Stimulated activated memory B cell treated with anti-CD40 and anti-IgM and Interleukin-4, amounts not matched to agents 10 μg/mL and 1 μg/mL and 100 μg/mL, for 72 hours (primary cell): ENCODE measurements at regions not wholly inside any gene's neighbourhood (a gene's known extent, or its start where the extent isn't known, plus 50 kb on each side); places are given as distances from the start of the nearest gene placed in this dataset.

ENCODE experiments used
- ATAC-seq: fragments of 150-1000 bp; cut with Tn5 transposase; 2 replicates; pipeline ENCODE4 v1.10.0; 2021
- H3K27ac Mint-ChIP-seq: one replicate; pipeline ENCODE4 v1.8.0; 2022; ENCODE audit warnings: mild to moderate bottlenecking, mixed read lengths
- H3K27me3 Mint-ChIP-seq: one replicate; pipeline ENCODE4 v1.8.0; 2022; ENCODE audit warnings: mixed read lengths
- H3K36me3 Mint-ChIP-seq: one replicate; pipeline ENCODE4 v1.8.0; 2022; ENCODE audit warnings: mixed read lengths
- H3K4me1 Mint-ChIP-seq: one replicate; pipeline ENCODE4 v1.8.0; 2022; ENCODE audit warnings: mixed read lengths
- H3K4me3 Mint-ChIP-seq: one replicate; pipeline ENCODE4 v1.8.0; 2022; ENCODE audit warnings: mild to moderate bottlenecking, moderate library complexity, mixed read lengths
- H3K9me3 Mint-ChIP-seq: one replicate; pipeline ENCODE4 v1.8.0; 2022; ENCODE audit warnings: mixed read lengths

DNA sequence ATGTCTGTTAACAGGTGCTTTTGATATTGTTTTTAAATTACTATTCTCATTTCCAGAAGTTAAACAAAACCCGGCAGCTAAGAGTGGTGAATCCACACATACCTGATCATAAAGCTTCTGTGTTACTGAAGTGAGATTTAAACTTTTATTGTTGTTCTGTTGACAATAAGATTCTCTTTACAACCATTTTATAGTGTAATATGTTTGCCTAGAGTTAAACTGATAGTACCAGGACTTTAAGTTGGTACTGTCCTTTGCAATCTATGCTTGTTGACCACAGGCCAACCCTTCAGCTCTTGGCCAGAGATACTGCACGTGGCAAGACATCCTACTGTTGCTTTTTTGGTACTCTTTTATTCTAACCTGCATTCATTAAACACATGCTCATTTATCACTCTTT is 806.2 kb downstream of the MTRR start:
- Mint-ChIP-seq H3K36me3 (no peaks in the 10 kb centered on the region), H3K9me3 (peaks cover 6% of the 10 kb centered on the region), H3K27ac (no peak overlapping the region), H3K27me3 (no peaks in the 10 kb centered on the region), H3K4me1 (no peaks in the 10 kb centered on the region), H3K4me3 (no peak overlapping the region)
- ATAC-seq = no peak

GRCh38 chr5:8676695-8677094 is 807.7 kb downstream of the MTRR start:
- no peaks in the 10 kb centered on the region for H3K4me1 Mint-ChIP-seq
- H3K4me3 Mint-ChIP-seq = no peak overlapping the region
- H3K36me3 Mint-ChIP-seq = no peaks in the 10 kb centered on the region
- no peak for ATAC-seq
- H3K27ac Mint-ChIP-seq = no peak overlapping the region
- H3K27me3 Mint-ChIP-seq = no peaks in the 10 kb centered on the region
- H3K9me3 Mint-ChIP-seq = peaks cover 6% of the 10 kb centered on the region

GRCh38 chr5:8682381-8682780 is 813.4 kb downstream of the MTRR start:
- ATAC-seq = no peak
- Mint-ChIP-seq H3K9me3 (peaks cover 6% of the 10 kb centered on the region), H3K27me3 (no peaks in the 10 kb centered on the region), H3K36me3 (no peaks in the 10 kb centered on the region), H3K4me3 (no peak overlapping the region), H3K4me1 (no peaks in the 10 kb centered on the region), H3K27ac (no peak overlapping the region)

- H3K36me3 Mint-ChIP-seq = no peaks in the 10 kb centered on the region
- H3K27me3 Mint-ChIP-seq = no peaks in the 10 kb centered on the region
- H3K9me3 Mint-ChIP-seq = peaks cover 1% of the 10 kb centered on the region
- no peaks in the 10 kb centered on the region for H3K4me1 Mint-ChIP-seq
- H3K27ac Mint-ChIP-seq = no peak overlapping the region
- no peak overlapping the region for H3K4me3 Mint-ChIP-seq
- no peak for ATAC-seq
Measured at GRCh38 chr5:8683496-8683895, 814.5 kb downstream of the MTRR start.

- Mint-ChIP-seq H3K27me3 (no peaks in the 10 kb centered on the region), H3K4me1 (no peaks in the 10 kb centered on the region), H3K36me3 (no peaks in the 10 kb centered on the region), H3K27ac (no peak overlapping the region), H3K9me3 (no peaks in the 10 kb centered on the region), H3K4me3 (no peak overlapping the region)
- peak; percentile 34 for ATAC-seq
Measured at GRCh38 chr5:8685704-8686103, 816.8 kb downstream of the MTRR start.

GRCh38 chr5:8686707-8687106 is 817.8 kb downstream of the MTRR start:
- H3K9me3 Mint-ChIP-seq = no peaks in the 10 kb centered on the region
- H3K4me3 Mint-ChIP-seq = no peak overlapping the region
- H3K27ac Mint-ChIP-seq = no peak overlapping the region
- no peak for ATAC-seq
- H3K36me3 Mint-ChIP-seq = no peaks in the 10 kb centered on the region
- no peaks in the 10 kb centered on the region for H3K27me3 Mint-ChIP-seq
- H3K4me1 Mint-ChIP-seq = no peaks in the 10 kb centered on the region

GRCh38 chr5:8689773-8690172 is 820.8 kb downstream of the MTRR start:
- Mint-ChIP-seq H3K9me3 (no peaks in the 10 kb centered on the region), H3K27ac (no peak overlapping the region), H3K4me1 (no peaks in the 10 kb centered on the region), H3K36me3 (no peaks in the 10 kb centered on the region), H3K4me3 (no peak overlapping the region), H3K27me3 (no peaks in the 10 kb centered on the region)
- ATAC-seq = no peak

GRCh38 chr5:8691221-8691620 is 822.3 kb downstream of the MTRR start:
- Mint-ChIP-seq H3K4me3 (no peak overlapping the region), H3K36me3 (no peaks in the 10 kb centered on the region), H3K4me1 (no peaks in the 10 kb centered on the region), H3K27ac (no peak overlapping the region), H3K9me3 (no peaks in the 10 kb centered on the region), H3K27me3 (no peaks in the 10 kb centered on the region)
- no peak for ATAC-seq

GRCh38 chr5:8693341-8693844 is 824.4 kb downstream of the MTRR start:
- Mint-ChIP-seq H3K27ac (no peak overlapping the region), H3K4me1 (no peaks in the 10 kb centered on the region), H3K9me3 (no peaks in the 10 kb centered on the region), H3K4me3 (no peak overlapping the region), H3K36me3 (no peaks in the 10 kb centered on the region), H3K27me3 (no peaks in the 10 kb centered on the region)
- ATAC-seq = no peak

GRCh38 chr5:8694545-8694944 is 825.6 kb downstream of the MTRR start:
- Mint-ChIP-seq H3K36me3 (no peaks in the 10 kb centered on the region), H3K9me3 (no peaks in the 10 kb centered on the region), H3K27me3 (no peaks in the 10 kb centered on the region), H3K27ac (no peak overlapping the region), H3K4me3 (no peak overlapping the region), H3K4me1 (no peaks in the 10 kb centered on the region)
- no peak for ATAC-seq

GRCh38 chr5:8695902-8696845 is 827.2 kb downstream of the MTRR start:
- no peak for ATAC-seq
- H3K27me3 Mint-ChIP-seq = no peaks in the 10 kb centered on the region
- no peaks in the 10 kb centered on the region for H3K4me1 Mint-ChIP-seq
- H3K27ac Mint-ChIP-seq = no peak overlapping the region
- no peaks in the 10 kb centered on the region for H3K36me3 Mint-ChIP-seq
- no peak overlapping the region for H3K4me3 Mint-ChIP-seq
- no peaks in the 10 kb centered on the region for H3K9me3 Mint-ChIP-seq

DNA sequence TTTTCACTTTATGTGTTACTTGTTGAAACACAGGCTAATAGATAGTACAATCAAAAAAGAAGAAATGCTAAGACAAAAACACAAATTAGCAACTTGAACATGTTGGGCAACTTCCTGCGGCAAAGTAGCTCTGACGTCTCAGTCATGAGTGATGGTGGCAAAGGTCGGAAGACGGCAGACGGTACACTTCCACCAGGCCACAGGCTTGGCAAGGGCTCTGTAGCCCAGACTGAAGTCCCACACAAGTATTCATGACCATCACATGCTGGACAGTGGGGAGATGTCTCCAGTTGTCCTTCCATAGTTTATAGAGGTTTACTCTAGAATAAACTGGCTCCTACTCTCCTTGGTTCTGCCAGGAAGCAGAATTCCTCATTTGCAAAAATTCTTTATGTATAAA is 831.3 kb downstream of the MTRR start:
- H3K9me3 Mint-ChIP-seq = no peaks in the 10 kb centered on the region
- no peak overlapping the region for H3K4me3 Mint-ChIP-seq
- H3K27ac Mint-ChIP-seq = no peak overlapping the region
- no peaks in the 10 kb centered on the region for H3K4me1 Mint-ChIP-seq
- H3K27me3 Mint-ChIP-seq = no peaks in the 10 kb centered on the region
- H3K36me3 Mint-ChIP-seq = no peaks in the 10 kb centered on the region
- ATAC-seq = no peak

- no peaks in the 10 kb centered on the region for H3K36me3 Mint-ChIP-seq
- H3K4me3 Mint-ChIP-seq = no peak overlapping the region
- no peaks in the 10 kb centered on the region for H3K4me1 Mint-ChIP-seq
- H3K27ac Mint-ChIP-seq = no peak overlapping the region
- H3K27me3 Mint-ChIP-seq = no peaks in the 10 kb centered on the region
- H3K9me3 Mint-ChIP-seq = no peaks in the 10 kb centered on the region
- ATAC-seq = no peak
Measured at GRCh38 chr5:8700671-8701070, 831.7 kb downstream of the MTRR start.

GRCh38 chr5:8701251-8701650 is 832.3 kb downstream of the MTRR start:
- H3K9me3 Mint-ChIP-seq = no peaks in the 10 kb centered on the region
- H3K27me3 Mint-ChIP-seq = no peaks in the 10 kb centered on the region
- no peak for ATAC-seq
- no peaks in the 10 kb centered on the region for H3K4me1 Mint-ChIP-seq
- no peak overlapping the region for H3K4me3 Mint-ChIP-seq
- no peak overlapping the region for H3K27ac Mint-ChIP-seq
- H3K36me3 Mint-ChIP-seq = no peaks in the 10 kb centered on the region

- H3K9me3 Mint-ChIP-seq = no peaks in the 10 kb centered on the region
- H3K27me3 Mint-ChIP-seq = no peaks in the 10 kb centered on the region
- H3K4me1 Mint-ChIP-seq = no peaks in the 10 kb centered on the region
- H3K4me3 Mint-ChIP-seq = no peak overlapping the region
- no peak for ATAC-seq
- H3K36me3 Mint-ChIP-seq = no peaks in the 10 kb centered on the region
- H3K27ac Mint-ChIP-seq = no peak overlapping the region
Measured at GRCh38 chr5:8710426-8710930, 835.4 kb downstream of the SEMA5A start.

- Mint-ChIP-seq H3K27me3 (no peaks in the 10 kb centered on the region), H3K9me3 (peaks cover 3% of the 10 kb centered on the region), H3K36me3 (no peaks in the 10 kb centered on the region), H3K4me1 (no peaks in the 10 kb centered on the region), H3K27ac (no peak overlapping the region), H3K4me3 (no peak overlapping the region)
- ATAC-seq = no peak
Measured at GRCh38 chr5:8714198-8714597, 831.7 kb downstream of the SEMA5A start.
